HG03521 (cell line): ENCODE measurements at regions not wholly inside any gene's neighbourhood (a gene's known extent, or its start where the extent isn't known, plus 50 kb on each side); places are given as distances from the start of the nearest gene placed in this dataset.

ENCODE experiments used
- ATAC-seq: cut with Tn5 transposase; IDR thresholded peaks from one replicate; pipeline ENCODE4 v1.9.1; 2021; ENCODE audit warnings: mild to moderate bottlenecking, moderate library complexity; ENCODE audit not compliant: unreplicated experiment

GRCh38 chr6:88558981-88559380, 392.8 kb upstream of the CNR1 start:
- no peak for ATAC-seq

- ATAC-seq = no peak
These were observed 390.5 kb upstream of the CNR1 start for GRCh38 chr6:88556663-88557062.

- ATAC-seq = no peak
These were observed 382.9 kb upstream of the CNR1 start for GRCh38 chr6:88548891-88549505.

- no peak for ATAC-seq
These were observed 381.6 kb upstream of the CNR1 start for GRCh38 chr6:88547768-88548167.

- no peak for ATAC-seq
These were observed 379.8 kb upstream of the CNR1 start for GRCh38 chr6:88545991-88546390.

- no peak for ATAC-seq
These were observed 379.0 kb upstream of the CNR1 start for GRCh38 chr6:88544986-88545612.

GRCh38 chr6:88539295-88539764, 373.2 kb upstream of the CNR1 start:
- no peak for ATAC-seq

- ATAC-seq = no peak
These were observed 372.7 kb upstream of the CNR1 start for GRCh38 chr6:88538840-88539239.

- ATAC-seq = no peak
These were observed 372.1 kb upstream of the CNR1 start for GRCh38 chr6:88538130-88538706.

- no peak for ATAC-seq
These were observed 370.0 kb upstream of the CNR1 start for GRCh38 chr6:88536071-88536625.

- no peak for ATAC-seq
These were observed 369.2 kb upstream of the CNR1 start for GRCh38 chr6:88535306-88535705.

GRCh38 chr6:88532241-88532860, 366.2 kb upstream of the CNR1 start:
- no peak for ATAC-seq

- no peak for ATAC-seq
These were observed 363.6 kb upstream of the CNR1 start for GRCh38 chr6:88529726-88530125.

GRCh38 chr6:88520445-88520844, 354.3 kb upstream of the CNR1 start:
- ATAC-seq = no peak

GRCh38 chr6:88520017-88520338, 353.8 kb upstream of the CNR1 start:
- no peak for ATAC-seq

- ATAC-seq = no peak
These were observed 353.3 kb upstream of the CNR1 start for GRCh38 chr6:88519301-88520016.

GRCh38 chr6:88517737-88518136, 351.6 kb upstream of the CNR1 start:
- ATAC-seq = no peak

- no peak for ATAC-seq
These were observed 347.8 kb upstream of the CNR1 start for GRCh38 chr6:88513920-88514319.

- no peak for ATAC-seq
These were observed 347.3 kb upstream of the CNR1 start for GRCh38 chr6:88513471-88513870.

- ATAC-seq = no peak
These were observed 346.8 kb upstream of the CNR1 start for GRCh38 chr6:88512951-88513350.

- ATAC-seq = no peak
These were observed 336.2 kb upstream of the CNR1 start for GRCh38 chr6:88502391-88502790.
